Glomerular visceral epithelial cell (primary cell): ENCODE measurements at regions not wholly inside any gene's neighbourhood (a gene's known extent, or its start where the extent isn't known, plus 50 kb on each side); places are given as distances from the start of the nearest gene placed in this dataset.
A peak's percentile ranks its signal among the peaks of the same experiment; 100 is the strongest.

Experiments used
- DNase-seq: peaks from one replicate; pipeline ENCODE4 v3.0.0-alpha.2; 2016; ENCODE audit errors: extremely low spot score

- no peak for DNase-seq
Observed at GRCh38 chr3:144516026-144516425, 544.4 kb downstream of the DIPK2A start.

- DNase-seq, result no peak
Observed at GRCh38 chr3:144516589-144516988, 545.0 kb downstream of the DIPK2A start.

- no peak for DNase-seq
Observed at GRCh38 chr3:144521131-144521530, 549.5 kb downstream of the DIPK2A start.

- DNase-seq, result no peak
Observed at GRCh38 chr3:144522456-144522855, 550.8 kb downstream of the DIPK2A start.

- no peak for DNase-seq
Observed at GRCh38 chr3:144523396-144523795, 551.8 kb downstream of the DIPK2A start.

- DNase-seq, result no peak
Observed at GRCh38 chr3:144524531-144524930, 552.9 kb downstream of the DIPK2A start.

GRCh38 chr3:144529566-144529965 lies 557.9 kb downstream of the DIPK2A start:
- no peak for DNase-seq

- no peak for DNase-seq
Observed at GRCh38 chr3:144544871-144545270, 573.2 kb downstream of the DIPK2A start.

GRCh38 chr3:144546539-144546938 lies 574.9 kb downstream of the DIPK2A start:
- DNase-seq, result no peak

GRCh38 chr3:144548346-144548745 lies 576.7 kb downstream of the DIPK2A start:
- DNase-seq, result no peak

GRCh38 chr3:144549166-144549565 lies 577.5 kb downstream of the DIPK2A start:
- peak; percentile 1 for DNase-seq

GRCh38 chr3:144552346-144553057 lies 580.9 kb downstream of the DIPK2A start:
- no peak for DNase-seq

- DNase-seq, result no peak
Observed at GRCh38 chr3:144553301-144553700, 581.7 kb downstream of the DIPK2A start.

- no peak for DNase-seq
Observed at GRCh38 chr3:144554889-144555288, 583.3 kb downstream of the DIPK2A start.

- no peak for DNase-seq
Observed at GRCh38 chr3:144556392-144556791, 584.8 kb downstream of the DIPK2A start.

- no peak for DNase-seq
Observed at GRCh38 chr3:144557515-144557914, 585.9 kb downstream of the DIPK2A start.

- DNase-seq, result no peak
Observed at GRCh38 chr3:144564011-144564410, 592.4 kb downstream of the DIPK2A start.

- DNase-seq, result no peak
Observed at GRCh38 chr3:144566320-144566719, 594.7 kb downstream of the DIPK2A start.

- no peak for DNase-seq
Observed at GRCh38 chr3:144569651-144570050, 598.0 kb downstream of the DIPK2A start.

GRCh38 chr3:144583871-144584270 lies 612.2 kb downstream of the DIPK2A start:
- DNase-seq, result no peak

- no peak for DNase-seq
Observed at GRCh38 chr3:144585408-144585807, 613.8 kb downstream of the DIPK2A start.

- no peak for DNase-seq
Observed at GRCh38 chr3:144585953-144586352, 614.3 kb downstream of the DIPK2A start.

GRCh38 chr3:144586382-144586781 lies 614.8 kb downstream of the DIPK2A start:
- DNase-seq, result no peak

- peak; percentile 5 for DNase-seq
Observed at GRCh38 chr3:144590854-144591253, 619.2 kb downstream of the DIPK2A start.
